ENCODE measurements at regions not wholly inside any gene's neighbourhood (a gene's known extent, or its start where the extent isn't known, plus 50 kb on each side); places are given as distances from the start of the nearest gene placed in this dataset.

DNA sequence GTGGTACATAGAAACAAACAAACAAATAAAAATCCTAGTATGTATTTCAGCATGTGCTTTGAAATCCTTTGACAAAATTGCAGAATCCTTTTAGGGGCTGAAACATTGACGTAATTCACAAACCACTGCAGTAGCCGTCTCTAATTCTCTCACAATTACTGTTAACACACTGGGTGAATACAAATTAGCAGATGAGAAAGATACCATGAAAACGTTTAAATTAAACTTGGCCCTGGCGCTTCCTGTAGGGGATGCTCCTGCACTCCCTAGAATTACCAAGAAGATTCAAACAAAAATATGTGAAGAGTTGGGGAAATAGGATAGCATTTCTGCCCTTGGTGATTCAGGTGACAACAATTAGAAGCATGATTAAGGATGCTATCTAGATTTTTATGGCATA is 772.5 kb upstream of the PRKX start:
- no peaks in the 10 kb centered on the region for H3K4me1 ChIP-seq
- TF ChIP-seq CTCF (IDR thresholded peaks at IDR 0.05; ENCODE audit: low read depth, low read length), result no peak
- H3K36me3 ChIP-seq, result no peaks in the 10 kb centered on the region
- no peak for DNase-seq
- H3K9me3 ChIP-seq, result no peaks in the 10 kb centered on the region
- no peak overlapping the region for H3K4me3 ChIP-seq (ENCODE audit: low read depth, low read length)
- H3K27me3 ChIP-seq, result no peaks in the 10 kb centered on the region

DNA sequence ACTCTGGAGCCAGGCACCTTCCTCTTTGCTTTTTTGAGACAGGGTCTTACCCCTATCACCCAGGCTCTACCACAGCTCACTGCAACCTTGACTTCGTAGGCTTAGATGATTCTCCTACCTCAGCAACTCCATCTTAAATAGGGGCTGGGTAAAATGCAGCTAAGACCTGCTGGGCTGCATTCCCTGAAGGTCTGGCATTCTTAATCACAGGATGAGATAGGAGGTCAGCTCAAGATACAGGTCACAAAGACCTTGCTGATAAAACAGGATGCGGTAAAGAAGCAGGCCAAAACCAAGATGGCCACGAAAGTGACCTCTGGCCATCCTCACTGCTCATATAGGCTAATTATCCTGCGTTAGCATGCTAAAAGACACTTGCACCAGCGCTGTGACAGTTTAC is 770.8 kb upstream of the PRKX start:
- H3K27me3 ChIP-seq, result no peaks in the 10 kb centered on the region
- no peak for TF ChIP-seq CTCF (IDR thresholded peaks at IDR 0.05; ENCODE audit: low read depth, low read length)
- DNase-seq, result no peak
- H3K36me3 ChIP-seq, result no peaks in the 10 kb centered on the region
- no peaks in the 10 kb centered on the region for H3K4me1 ChIP-seq
- H3K4me3 ChIP-seq (ENCODE audit: low read depth, low read length), result no peak overlapping the region
- H3K9me3 ChIP-seq, result no peaks in the 10 kb centered on the region

DNA sequence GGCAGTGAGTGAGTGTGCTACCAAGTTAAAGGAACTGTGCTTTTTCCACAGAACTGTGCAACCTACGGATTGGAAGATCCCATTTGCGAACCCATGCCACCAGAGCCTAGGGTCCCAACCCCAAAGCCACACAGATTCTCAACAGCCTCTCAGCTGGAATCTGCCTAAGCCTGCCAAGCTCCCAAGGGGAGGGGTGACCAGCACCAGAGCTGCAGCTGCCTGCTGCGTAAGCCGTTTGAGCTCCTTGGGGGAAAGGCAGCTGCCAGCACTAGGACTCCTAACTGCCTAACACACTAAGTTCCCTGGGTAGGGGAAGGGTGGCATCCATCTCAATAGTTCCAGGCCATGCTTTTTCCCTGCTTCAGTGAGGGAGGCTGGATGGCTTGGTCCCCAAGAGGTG is 738.1 kb upstream of the PRKX start:
- no peaks in the 10 kb centered on the region for H3K36me3 ChIP-seq
- H3K27me3 ChIP-seq, result no peaks in the 10 kb centered on the region
- TF ChIP-seq CTCF (IDR thresholded peaks at IDR 0.05; ENCODE audit: low read depth, low read length), result no peak
- no peak for DNase-seq
- H3K4me3 ChIP-seq (ENCODE audit: low read depth, low read length), result no peak overlapping the region
- H3K9me3 ChIP-seq, result no peaks in the 10 kb centered on the region
- H3K4me1 ChIP-seq, result no peaks in the 10 kb centered on the region

DNA sequence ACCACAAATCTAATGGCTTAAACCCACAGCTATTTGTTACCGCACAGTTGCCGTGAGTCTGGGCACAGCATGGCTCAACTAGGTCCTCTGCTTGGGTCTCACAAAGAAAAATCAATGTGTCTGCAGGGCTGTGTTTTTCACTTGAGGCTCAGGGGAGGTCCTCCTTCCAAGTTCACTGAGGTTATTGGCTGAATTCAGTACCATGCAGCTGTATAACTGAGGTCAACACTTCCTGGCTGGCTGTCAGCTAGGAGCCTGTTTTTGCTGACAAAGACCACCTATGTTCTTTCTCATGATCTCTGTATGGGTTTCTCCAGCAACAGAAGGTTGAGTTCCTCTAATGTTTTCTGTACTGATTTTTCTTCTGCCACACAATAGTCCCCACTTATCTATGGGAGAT is 736.7 kb upstream of the PRKX start:
- no peaks in the 10 kb centered on the region for H3K4me1 ChIP-seq
- DNase-seq, result no peak
- no peaks in the 10 kb centered on the region for H3K27me3 ChIP-seq
- no peak overlapping the region for H3K4me3 ChIP-seq (ENCODE audit: low read depth, low read length)
- no peaks in the 10 kb centered on the region for H3K9me3 ChIP-seq
- H3K36me3 ChIP-seq, result no peaks in the 10 kb centered on the region
- TF ChIP-seq CTCF (IDR thresholded peaks at IDR 0.05; ENCODE audit: low read depth, low read length), result no peak

- no peaks in the 10 kb centered on the region for H3K4me1 ChIP-seq
- no peak for TF ChIP-seq CTCF (IDR thresholded peaks at IDR 0.05; ENCODE audit: low read depth, low read length)
- H3K27me3 ChIP-seq, result no peaks in the 10 kb centered on the region
- H3K36me3 ChIP-seq, result no peaks in the 10 kb centered on the region
- no peak for DNase-seq
- no peak overlapping the region for H3K4me3 ChIP-seq (ENCODE audit: low read depth, low read length)
- no peaks in the 10 kb centered on the region for H3K9me3 ChIP-seq
Measured at GRCh38 chrX:4435905-4436304, 722.5 kb upstream of the PRKX start.

GRCh38 chrX:4397471-4397870 is 684.0 kb upstream of the PRKX start:
- Histone ChIP-seq H3K4me3 (ENCODE audit: low read depth, low read length) (no peak overlapping the region), H3K9me3 (no peaks in the 10 kb centered on the region), H3K27me3 (no peaks in the 10 kb centered on the region), H3K36me3 (no peaks in the 10 kb centered on the region), H3K4me1 (no peaks in the 10 kb centered on the region)
- TF ChIP-seq CTCF (IDR thresholded peaks at IDR 0.05; ENCODE audit: low read depth, low read length), result no peak
- DNase-seq, result no peak

Data from BE2C (cell line).